ENCODE measurements at regions not wholly inside any gene's neighbourhood (a gene's known extent, or its start where the extent isn't known, plus 50 kb on each side); places are given as distances from the start of the nearest gene placed in this dataset.

- H3K27me3 ChIP-seq: no peaks in the 10 kb centered on the region
- H3K9me3 ChIP-seq: peaks cover 0 to 22% (median 0%) of the 10 kb centered on the region in 3 donors
- intact Hi-C loops (cut with DNase I): no loop called here
- no peak for DNase-seq
- no peaks in the 10 kb centered on the region for H3K4me1 ChIP-seq
- no peak overlapping the region for H3K27ac ChIP-seq
- 49 to 58% methylated on average over 3 of the region's 3 CpGs for WGBS, 2 donors
- H3K4me3 ChIP-seq: no peak overlapping the region
- TF ChIP-seq POLR2A (IDR thresholded peaks at IDR 0.05) (no peak), CTCF (IDR thresholded peaks at IDR 0.05) (no peak)
- H3K36me3 ChIP-seq: no peaks in the 10 kb centered on the region
Observed at GRCh38 chr3:67127254-67127653, 129.1 kb downstream of the KBTBD8 start.

DNA sequence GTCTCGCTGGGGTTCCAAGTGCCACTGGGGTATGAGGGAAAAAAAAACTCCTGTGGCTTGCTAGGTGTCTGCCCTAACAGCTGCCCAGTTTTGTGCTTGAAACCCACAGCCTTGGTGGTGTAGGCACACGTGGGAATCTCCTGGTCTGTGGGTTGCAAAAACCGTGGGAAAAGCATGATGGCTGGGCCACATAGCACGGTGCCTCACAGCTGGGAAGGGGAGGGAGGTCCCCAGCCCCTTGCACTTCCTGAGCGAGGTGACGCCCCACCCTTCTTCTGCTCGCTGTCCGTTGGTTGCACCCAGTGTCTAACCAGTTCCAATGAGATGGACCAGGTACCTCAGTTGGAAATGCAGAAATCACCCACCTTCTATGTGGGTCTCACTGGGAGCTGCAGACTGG is 144.3 kb downstream of the KBTBD8 start:
- Histone ChIP-seq H3K27me3 (no peaks in the 10 kb centered on the region), H3K36me3 (no peaks in the 10 kb centered on the region), H3K4me1 (no peaks in the 10 kb centered on the region), H3K9me3 (peaks cover 0 to 11% (median 0%) of the 10 kb centered on the region in 3 donors), H3K27ac (no peak overlapping the region), H3K4me3 (no peak overlapping the region)
- 71 to 89% methylated on average over 4 to 5 of the region's 8 CpGs for WGBS, 2 donors
- TF ChIP-seq POLR2A (IDR thresholded peaks at IDR 0.05) (no peak), CTCF (IDR thresholded peaks at IDR 0.05) (no peak)
- DNase-seq: no peak
- intact Hi-C loops (cut with DNase I): no loop called here

DNA sequence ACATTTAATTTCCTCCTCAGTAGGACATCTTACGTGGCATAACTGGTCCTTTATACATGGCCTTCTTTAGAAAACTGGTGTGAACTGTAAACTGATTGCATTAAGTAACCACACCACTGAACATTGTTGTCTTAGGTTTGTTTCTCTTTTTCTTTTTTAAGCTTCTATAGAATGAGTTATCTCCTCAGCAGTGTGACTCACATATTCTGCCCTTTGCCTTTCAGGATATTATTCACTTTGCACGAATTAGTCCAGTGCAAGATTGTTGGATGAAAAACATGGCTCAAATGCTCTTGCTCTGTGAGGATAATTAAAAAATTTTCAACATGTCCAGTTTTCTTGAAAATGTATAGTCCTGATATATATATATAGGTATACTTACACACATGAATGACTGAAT is 147.6 kb downstream of the KBTBD8 start:
- Histone ChIP-seq H3K4me1 (no peaks in the 10 kb centered on the region), H3K36me3 (no peaks in the 10 kb centered on the region), H3K4me3 (no peak overlapping the region), H3K27me3 (no peaks in the 10 kb centered on the region), H3K27ac (no peak overlapping the region), H3K9me3 (peaks cover 0 to 11% (median 0%) of the 10 kb centered on the region in 3 donors)
- intact Hi-C loops (cut with DNase I): no loop called here
- WGBS, 2 donors: 61 to 63% methylated on average over 2 of the region's 2 CpGs
- DNase-seq: no peak
- no peak for TF ChIP-seq CTCF (IDR thresholded peaks at IDR 0.05)
- no peak for TF ChIP-seq POLR2A (IDR thresholded peaks at IDR 0.05)

GRCh38 chr3:67154429-67154828 is 156.3 kb downstream of the KBTBD8 start:
- H3K4me1 ChIP-seq: no peaks in the 10 kb centered on the region
- no peaks in the 10 kb centered on the region for H3K27me3 ChIP-seq
- WGBS, 2 donors: 60% methylated on average over 1 to 3 of the region's 8 CpGs
- no peaks in the 10 kb centered on the region for H3K36me3 ChIP-seq
- H3K27ac ChIP-seq: no peak overlapping the region
- peaks cover 0 to 15% (median 5%) of the 10 kb centered on the region in 3 donors for H3K9me3 ChIP-seq
- DNase-seq: no peak
- TF ChIP-seq POLR2A (IDR thresholded peaks at IDR 0.05) (no peak), CTCF (IDR thresholded peaks at IDR 0.05) (no peak)
- intact Hi-C loops (cut with DNase I): no loop called here
- no peak overlapping the region for H3K4me3 ChIP-seq

DNA sequence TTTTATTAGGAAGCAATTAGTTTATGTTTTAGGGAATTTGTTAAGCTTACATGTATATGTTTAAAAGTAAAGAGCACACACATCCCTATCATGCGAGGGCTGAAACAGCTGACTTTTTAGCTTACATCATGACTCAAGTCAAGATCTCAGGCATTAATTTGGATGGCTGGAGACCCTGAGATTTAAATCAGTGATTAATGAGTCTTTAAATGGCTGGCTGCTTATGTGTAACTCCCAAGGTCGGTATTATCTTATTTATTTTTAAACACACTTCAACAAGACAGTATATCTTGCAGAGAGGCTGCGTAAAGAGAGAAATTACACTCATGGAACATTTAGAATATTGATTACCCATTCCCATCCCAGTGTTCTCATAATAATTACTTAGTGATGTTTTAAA is 169.4 kb downstream of the KBTBD8 start:
- no peak for DNase-seq
- H3K9me3 ChIP-seq: no peaks in the 10 kb centered on the region
- H3K4me1 ChIP-seq: no peaks in the 10 kb centered on the region
- H3K36me3 ChIP-seq: no peaks in the 10 kb centered on the region
- H3K4me3 ChIP-seq: no peak overlapping the region
- TF ChIP-seq POLR2A (IDR thresholded peaks at IDR 0.05): no peak
- TF ChIP-seq CTCF (IDR thresholded peaks at IDR 0.05): no peak
- H3K27me3 ChIP-seq: no peaks in the 10 kb centered on the region
- intact Hi-C loops (cut with DNase I): no loop called here
- 44 to 47% methylated on average over 3 of the region's 3 CpGs for WGBS, 2 donors
- H3K27ac ChIP-seq: no peak overlapping the region
